Neural crest cell (in vitro differentiated cells): ENCODE measurements at regions not wholly inside any gene's neighbourhood (a gene's known extent, or its start where the extent isn't known, plus 50 kb on each side); places are given as distances from the start of the nearest gene placed in this dataset.

Experiments
- DNase-seq: peaks from one replicate; pipeline ENCODE4 v3.0.0; 2021; ENCODE audit warnings: low read depth, mixed read lengths, low spot score
- H3K27ac Mint-ChIP-seq: one replicate; pipeline ENCODE4 v1.8.0; 2021; ENCODE audit warnings: mild to moderate bottlenecking, mixed read lengths; ENCODE audit not compliant: unreplicated experiment
- H3K27me3 Mint-ChIP-seq: 2 replicates; pipeline ENCODE4 v1.8.0; 2021; ENCODE audit warnings: low read depth, mild to moderate bottlenecking, mixed read lengths
- H3K36me3 Mint-ChIP-seq: 2 replicates; pipeline ENCODE4 v1.8.0; 2021; ENCODE audit warnings: low read depth, mild to moderate bottlenecking, mixed read lengths
- H3K4me1 Mint-ChIP-seq: 2 replicates; pipeline ENCODE4 v1.8.0; 2021; ENCODE audit warnings: mixed read lengths
- H3K4me3 Mint-ChIP-seq: one replicate; pipeline ENCODE4 v1.8.0; 2021; ENCODE audit warnings: mild to moderate bottlenecking, mixed read lengths
- H3K9me3 Mint-ChIP-seq: 2 replicates; pipeline ENCODE4 v1.8.0; 2021; ENCODE audit warnings: mixed read lengths
- CTCF ChIP-seq: fragments of 200-600 bp; sonication (generic); conservative IDR thresholded peaks from 2 replicates; pipeline ENCODE4 v1.5.0; 2021; ENCODE audit warnings: antibody characterized with exemption, mild to moderate bottlenecking

- Mint-ChIP-seq H3K36me3 (no peaks in the 10 kb centered on the region), H3K9me3 (no peaks in the 10 kb centered on the region), H3K4me1 (no peaks in the 10 kb centered on the region), H3K27me3 (no peaks in the 10 kb centered on the region), H3K27ac (no peak overlapping the region), H3K4me3 (no peak overlapping the region)
- DNase-seq = no peak
- TF ChIP-seq CTCF = no peak
Observed at GRCh38 chr4:30956916-30957315, 236.7 kb downstream of the PCDH7 start.

DNA sequence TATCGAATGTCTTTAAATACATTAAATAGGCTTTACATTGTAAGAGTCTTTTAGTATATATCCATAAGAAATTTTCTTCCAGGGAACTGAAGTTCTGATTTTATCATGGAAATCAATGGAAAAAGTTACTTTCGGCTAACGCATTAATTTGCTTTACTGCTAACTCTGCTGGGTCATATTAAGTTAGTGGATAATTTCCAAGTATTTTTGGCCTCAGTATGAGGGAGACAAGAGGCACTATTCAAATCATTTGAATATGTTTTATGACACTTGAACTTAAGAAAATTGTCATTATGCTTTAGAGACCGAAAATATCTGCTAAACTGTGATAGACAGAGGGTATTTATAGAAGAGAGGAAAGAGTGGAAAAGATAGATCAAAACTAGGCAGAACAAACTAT is 237.5 kb downstream of the PCDH7 start:
- H3K27ac Mint-ChIP-seq = no peak overlapping the region
- no peak for DNase-seq
- no peak overlapping the region for H3K4me3 Mint-ChIP-seq
- TF ChIP-seq CTCF = no peak
- H3K36me3 Mint-ChIP-seq = no peaks in the 10 kb centered on the region
- no peaks in the 10 kb centered on the region for H3K9me3 Mint-ChIP-seq
- H3K27me3 Mint-ChIP-seq = no peaks in the 10 kb centered on the region
- no peaks in the 10 kb centered on the region for H3K4me1 Mint-ChIP-seq

- Mint-ChIP-seq H3K27me3 (no peaks in the 10 kb centered on the region), H3K4me1 (no peaks in the 10 kb centered on the region), H3K9me3 (no peaks in the 10 kb centered on the region), H3K36me3 (no peaks in the 10 kb centered on the region), H3K4me3 (no peak overlapping the region), H3K27ac (no peak overlapping the region)
- no peak for TF ChIP-seq CTCF
- DNase-seq = no peak
Observed at GRCh38 chr4:30959781-30960485, 239.8 kb downstream of the PCDH7 start.

DNA sequence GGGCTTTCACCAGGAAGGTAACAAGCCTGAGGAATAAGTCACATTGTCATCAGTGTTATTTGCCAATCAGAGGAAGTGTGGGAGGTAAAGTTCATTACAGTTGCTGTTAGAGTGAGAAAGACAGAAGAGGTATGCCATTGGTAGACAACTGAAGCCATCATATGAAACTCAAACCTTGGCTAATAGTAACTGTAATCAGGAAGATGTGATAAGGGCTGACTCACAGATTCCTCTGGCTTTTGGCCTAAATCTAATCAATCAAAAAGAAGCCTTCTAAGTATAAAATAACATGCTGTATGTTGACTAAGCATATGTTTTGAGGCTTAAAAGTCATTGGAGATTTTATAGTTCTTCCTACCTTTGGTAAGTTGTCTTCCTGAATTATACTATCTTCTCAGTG is 242.8 kb downstream of the PCDH7 start:
- Mint-ChIP-seq H3K27me3 (no peaks in the 10 kb centered on the region), H3K4me3 (no peak overlapping the region), H3K36me3 (no peaks in the 10 kb centered on the region), H3K27ac (no peak overlapping the region), H3K9me3 (no peaks in the 10 kb centered on the region), H3K4me1 (no peaks in the 10 kb centered on the region)
- no peak for DNase-seq
- TF ChIP-seq CTCF = no peak

GRCh38 chr4:30968926-30969325 is 248.8 kb downstream of the PCDH7 start:
- TF ChIP-seq CTCF = no peak
- Mint-ChIP-seq H3K4me1 (peaks cover 9% of the 10 kb centered on the region), H3K9me3 (no peaks in the 10 kb centered on the region), H3K27me3 (no peaks in the 10 kb centered on the region), H3K36me3 (no peaks in the 10 kb centered on the region), H3K4me3 (no peak overlapping the region), H3K27ac (peak overlapping the region; percentile 46)
- DNase-seq = no peak
